PC-9 (cell line): ENCODE measurements at regions not wholly inside any gene's neighbourhood (a gene's known extent, or its start where the extent isn't known, plus 50 kb on each side); places are given as distances from the start of the nearest gene placed in this dataset.
"Not testable (repeated sequence)": the region's sequence is repeated elsewhere in the genome, so short reads cannot be mapped to it uniquely, and the experiment has no call there.

Source experiments
- EZH2 ChIP-seq: fragments of 200-600 bp; sonication (generic); IDR thresholded peaks from 2 replicates; pipeline ENCODE4 v1.8.0; 2017; ENCODE audit warnings: antibody characterized with exemption, low read depth
- TF ChIP-seq, protein P1 (sequence below): fragments of 200-600 bp; sonication (generic); conservative IDR thresholded peaks from 2 replicates; pipeline ENCODE4 v1.6.1; 2017; ENCODE audit warnings: mixed run types, antibody characterized with exemption, mild to moderate bottlenecking, moderate library complexity

DNA sequence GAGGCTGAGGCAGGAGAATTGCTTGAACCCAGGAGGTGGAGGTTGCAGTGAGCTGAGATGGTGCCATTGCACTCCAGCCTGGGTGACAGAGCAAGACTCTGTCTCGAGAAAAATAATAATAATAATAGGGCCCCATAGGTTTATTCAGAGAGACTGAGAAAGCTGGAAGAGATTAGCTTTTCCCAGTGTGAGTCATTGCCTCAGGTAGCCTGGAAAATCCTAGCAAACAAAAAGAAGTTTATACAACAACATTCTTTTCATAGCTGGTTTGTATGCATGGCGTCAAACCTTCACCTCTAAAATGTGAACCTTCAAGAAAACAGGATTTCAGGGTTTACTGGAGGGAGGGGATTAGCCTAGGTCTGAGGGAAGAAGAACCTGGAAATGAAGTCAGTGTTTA is 2768.8 kb upstream of the TPTE start:
- TF ChIP-seq, protein P1, sequence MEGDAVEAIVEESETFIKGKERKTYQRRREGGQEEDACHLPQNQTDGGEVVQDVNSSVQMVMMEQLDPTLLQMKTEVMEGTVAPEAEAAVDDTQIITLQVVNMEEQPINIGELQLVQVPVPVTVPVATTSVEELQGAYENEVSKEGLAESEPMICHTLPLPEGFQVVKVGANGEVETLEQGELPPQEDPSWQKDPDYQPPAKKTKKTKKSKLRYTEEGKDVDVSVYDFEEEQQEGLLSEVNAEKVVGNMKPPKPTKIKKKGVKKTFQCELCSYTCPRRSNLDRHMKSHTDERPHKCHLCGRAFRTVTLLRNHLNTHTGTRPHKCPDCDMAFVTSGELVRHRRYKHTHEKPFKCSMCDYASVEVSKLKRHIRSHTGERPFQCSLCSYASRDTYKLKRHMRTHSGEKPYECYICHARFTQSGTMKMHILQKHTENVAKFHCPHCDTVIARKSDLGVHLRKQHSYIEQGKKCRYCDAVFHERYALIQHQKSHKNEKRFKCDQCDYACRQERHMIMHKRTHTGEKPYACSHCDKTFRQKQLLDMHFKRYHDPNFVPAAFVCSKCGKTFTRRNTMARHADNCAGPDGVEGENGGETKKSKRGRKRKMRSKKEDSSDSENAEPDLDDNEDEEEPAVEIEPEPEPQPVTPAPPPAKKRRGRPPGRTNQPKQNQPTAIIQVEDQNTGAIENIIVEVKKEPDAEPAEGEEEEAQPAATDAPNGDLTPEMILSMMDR = not testable (repeated sequence)
- TF ChIP-seq EZH2 = not testable (repeated sequence)
